SK-N-SH treated with all-trans-retinoic acid at 6 μM for 48 hours (cell line): ENCODE measurements at regions not wholly inside any gene's neighbourhood (a gene's known extent, or its start where the extent isn't known, plus 50 kb on each side); places are given as distances from the start of the nearest gene placed in this dataset.

Experiments
- ATAC-seq: fragments of 200-7000 bp; cut with Tn5 transposase; 3 replicates; pipeline ENCODE4 v1.9.1; 2020; ENCODE audit warnings: mild to moderate bottlenecking, moderate library complexity
- ARNTL ChIP-seq: fragments of 450-650 bp; formaldehyde crosslinking; IDR thresholded peaks from 2 replicates; pipeline ENCODE4 v1.5.0; 2020; ENCODE audit warnings: low read depth, mild to moderate bottlenecking, moderate library complexity, borderline replicate concordance
- BACH2 ChIP-seq: fragments of 250-450 bp; sonication (Bioruptor Pico); IDR thresholded peaks from 2 replicates; pipeline ENCODE4 v1.9.0; 2021; ENCODE audit warnings: mild to moderate bottlenecking, borderline replicate concordance
- CSDC2 ChIP-seq: fragments of 250-450 bp; sonication (Bioruptor Pico); IDR thresholded peaks from 2 replicates; pipeline ENCODE4 v1.5.0; 2020; ENCODE audit warnings: mild to moderate bottlenecking, moderate library complexity
- CSRNP3 ChIP-seq: fragments of 250-450 bp; sonication (Bioruptor Pico); IDR thresholded peaks from 2 replicates; pipeline ENCODE4 v1.5.1; 2021; ENCODE audit warnings: mild to moderate bottlenecking, moderate library complexity
- ESRRG ChIP-seq: fragments of 250-450 bp; sonication (Bioruptor Pico); IDR thresholded peaks from 2 replicates; pipeline ENCODE4 v1.6.1; 2021; ENCODE audit warnings: mild to moderate bottlenecking
- GLIS3 ChIP-seq: fragments of 250-450 bp; sonication (Bioruptor Pico); IDR thresholded peaks from 2 replicates; pipeline ENCODE4 v1.5.0; 2020; ENCODE audit warnings: mild to moderate bottlenecking, moderate library complexity
- ISL1 ChIP-seq: fragments of 250-450 bp; sonication (Bioruptor Pico); IDR thresholded peaks from 2 replicates; pipeline ENCODE4 v2.1.2; 2022; ENCODE audit warnings: mild to moderate bottlenecking, moderate library complexity
- OSR1 ChIP-seq: fragments of 250-450 bp; sonication (Bioruptor Pico); IDR thresholded peaks from 2 replicates; pipeline ENCODE4 v1.8.0; 2022; ENCODE audit warnings: moderate library complexity, mild to moderate bottlenecking, inconsistent platforms
- PATZ1 ChIP-seq: fragments of 250-450 bp; sonication (Bioruptor Pico); IDR thresholded peaks from 2 replicates; pipeline ENCODE4 v1.8.0; 2020; ENCODE audit warnings: mild to moderate bottlenecking, moderate library complexity, borderline replicate concordance
- POU6F1 ChIP-seq: fragments of 250-450 bp; sonication (Bioruptor Pico); IDR thresholded peaks from 2 replicates; pipeline ENCODE4 v1.8.0; 2021; ENCODE audit warnings: low read depth, mild to moderate bottlenecking, moderate library complexity, borderline replicate concordance
- PPARA ChIP-seq: fragments of 250-450 bp; sonication (Bioruptor Pico); IDR thresholded peaks from 2 replicates; pipeline ENCODE4 v1.5.0; 2020; ENCODE audit warnings: mild to moderate bottlenecking, borderline replicate concordance
- RARB ChIP-seq: fragments of 250-450 bp; sonication (Bioruptor Pico); IDR thresholded peaks from 2 replicates; pipeline ENCODE4 v1.8.0; 2021; ENCODE audit warnings: mild to moderate bottlenecking, moderate library complexity
- SNAI2 ChIP-seq: fragments of 250-450 bp; sonication (Bioruptor Pico); IDR thresholded peaks from 2 replicates; pipeline ENCODE4 v1.5.0; 2020; ENCODE audit warnings: mild to moderate bottlenecking, moderate library complexity
- TCF4 ChIP-seq: fragments of 250-450 bp; sonication (Bioruptor Pico); IDR thresholded peaks from 2 replicates; pipeline ENCODE4 v1.8.0; 2021; ENCODE audit warnings: mild to moderate bottlenecking, moderate library complexity, borderline replicate concordance
- TOX ChIP-seq: fragments of 250-450 bp; sonication (Bioruptor Pico); IDR thresholded peaks from 2 replicates; pipeline ENCODE4 v1.8.0; 2021; ENCODE audit warnings: mild to moderate bottlenecking, moderate library complexity, borderline replicate concordance
- ZC3H10 ChIP-seq: fragments of 250-450 bp; sonication (Bioruptor Pico); IDR thresholded peaks from 2 replicates; pipeline ENCODE4 v1.5.1; 2021; ENCODE audit warnings: mild to moderate bottlenecking, moderate library complexity
- ZFP3 ChIP-seq: fragments of 250-450 bp; sonication (Bioruptor Pico); IDR thresholded peaks from 2 replicates; pipeline ENCODE4 v1.5.0; 2020; ENCODE audit warnings: mild to moderate bottlenecking, moderate library complexity
- ZFP30 ChIP-seq: fragments of 450-650 bp; formaldehyde crosslinking; IDR thresholded peaks from 2 replicates; pipeline ENCODE4 v1.5.0; 2022; ENCODE audit warnings: mild to moderate bottlenecking, moderate library complexity
- ZNF70 ChIP-seq: fragments of 450-650 bp; formaldehyde crosslinking; IDR thresholded peaks from 2 replicates; pipeline ENCODE4 v1.5.0; 2020; ENCODE audit warnings: mild to moderate bottlenecking, moderate library complexity
- ZNF8 ChIP-seq: fragments of 450-650 bp; formaldehyde crosslinking; IDR thresholded peaks from 2 replicates; pipeline ENCODE4 v1.5.0; 2020; ENCODE audit warnings: mild to moderate bottlenecking, moderate library complexity
- TF ChIP-seq, protein P1 (sequence below): fragments of 250-450 bp; sonication (Bioruptor Pico); IDR thresholded peaks from 2 replicates; pipeline ENCODE4 v1.5.1; 2020; ENCODE audit warnings: low read depth, mild to moderate bottlenecking, moderate library complexity
- TF ChIP-seq, protein P2 (sequence below): fragments of 250-450 bp; sonication (Bioruptor Pico); IDR thresholded peaks from 2 replicates; pipeline ENCODE4 v1.5.0; 2020; ENCODE audit warnings: mild to moderate bottlenecking, moderate library complexity

DNA sequence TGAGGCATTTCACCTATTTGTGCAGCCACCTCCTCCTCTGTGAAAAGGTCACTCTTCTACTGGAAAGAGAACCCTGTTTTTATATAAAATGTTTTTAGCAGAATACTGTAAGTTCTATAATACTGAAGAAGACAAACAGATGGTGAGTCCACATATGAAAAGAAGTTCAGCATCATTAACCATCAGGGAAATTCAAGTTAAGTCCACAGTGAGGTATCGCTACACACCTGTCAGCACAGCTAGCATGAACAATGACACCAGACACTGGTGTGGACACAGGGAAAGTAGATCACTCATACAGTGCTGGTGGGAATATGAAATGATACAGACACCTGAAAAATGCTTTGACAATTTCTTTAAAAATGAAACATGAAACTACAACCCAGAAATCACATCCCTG lies 133.0 kb downstream of the MAD2L1 start:
- no peak for TF ChIP-seq GLIS3 (CRISPR knock-in tag)
- TF ChIP-seq, all 23 proteins: peak for 0
- ATAC-seq: no peak

GRCh38 chr4:119932277-119932676 lies 134.4 kb downstream of the MAD2L1 start:
- no peak for TF ChIP-seq TCF4 (CRISPR knock-in tag)
- TF ChIP-seq ISL1 (CRISPR knock-in tag): no peak
- TF ChIP-seq ARNTL (CRISPR knock-in tag): no peak
- no peak for TF ChIP-seq ESRRG (CRISPR knock-in tag)
- TF ChIP-seq, protein P1, sequence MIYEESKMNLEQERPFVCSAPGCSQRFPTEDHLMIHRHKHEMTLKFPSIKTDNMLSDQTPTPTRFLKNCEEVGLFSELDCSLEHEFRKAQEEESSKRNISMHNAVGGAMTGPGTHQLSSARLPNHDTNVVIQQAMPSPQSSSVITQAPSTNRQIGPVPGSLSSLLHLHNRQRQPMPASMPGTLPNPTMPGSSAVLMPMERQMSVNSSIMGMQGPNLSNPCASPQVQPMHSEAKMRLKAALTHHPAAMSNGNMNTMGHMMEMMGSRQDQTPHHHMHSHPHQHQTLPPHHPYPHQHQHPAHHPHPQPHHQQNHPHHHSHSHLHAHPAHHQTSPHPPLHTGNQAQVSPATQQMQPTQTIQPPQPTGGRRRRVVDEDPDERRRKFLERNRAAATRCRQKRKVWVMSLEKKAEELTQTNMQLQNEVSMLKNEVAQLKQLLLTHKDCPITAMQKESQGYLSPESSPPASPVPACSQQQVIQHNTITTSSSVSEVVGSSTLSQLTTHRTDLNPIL: no peak
- no peak for TF ChIP-seq SNAI2 (CRISPR knock-in tag)
- TF ChIP-seq OSR1 (CRISPR knock-in tag): no peak
- no peak for TF ChIP-seq POU6F1 (CRISPR knock-in tag)
- TF ChIP-seq ZFP30: no peak
- TF ChIP-seq TOX: no peak
- no peak for TF ChIP-seq CSDC2 (CRISPR knock-in tag)
- ATAC-seq: no peak

DNA sequence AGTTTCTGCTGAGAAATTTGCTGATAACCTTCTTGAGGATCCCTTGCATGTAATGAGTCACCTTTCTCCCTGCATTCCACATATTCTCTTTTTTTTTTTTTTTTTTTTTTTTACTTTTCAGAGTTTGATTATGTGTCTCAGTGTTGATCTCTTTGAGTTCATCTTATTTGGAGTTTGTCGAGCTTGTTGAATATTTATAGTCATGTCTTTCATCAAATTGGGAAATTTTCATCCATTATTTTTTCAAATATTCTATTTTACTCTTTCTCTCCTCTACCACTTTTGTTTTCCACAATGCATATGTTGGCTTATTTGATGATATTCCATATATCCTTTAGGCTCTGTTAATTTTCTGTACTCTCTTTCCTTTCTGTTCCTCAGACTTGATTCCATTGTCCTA lies 136.1 kb downstream of the MAD2L1 start:
- TF ChIP-seq, protein P2, sequence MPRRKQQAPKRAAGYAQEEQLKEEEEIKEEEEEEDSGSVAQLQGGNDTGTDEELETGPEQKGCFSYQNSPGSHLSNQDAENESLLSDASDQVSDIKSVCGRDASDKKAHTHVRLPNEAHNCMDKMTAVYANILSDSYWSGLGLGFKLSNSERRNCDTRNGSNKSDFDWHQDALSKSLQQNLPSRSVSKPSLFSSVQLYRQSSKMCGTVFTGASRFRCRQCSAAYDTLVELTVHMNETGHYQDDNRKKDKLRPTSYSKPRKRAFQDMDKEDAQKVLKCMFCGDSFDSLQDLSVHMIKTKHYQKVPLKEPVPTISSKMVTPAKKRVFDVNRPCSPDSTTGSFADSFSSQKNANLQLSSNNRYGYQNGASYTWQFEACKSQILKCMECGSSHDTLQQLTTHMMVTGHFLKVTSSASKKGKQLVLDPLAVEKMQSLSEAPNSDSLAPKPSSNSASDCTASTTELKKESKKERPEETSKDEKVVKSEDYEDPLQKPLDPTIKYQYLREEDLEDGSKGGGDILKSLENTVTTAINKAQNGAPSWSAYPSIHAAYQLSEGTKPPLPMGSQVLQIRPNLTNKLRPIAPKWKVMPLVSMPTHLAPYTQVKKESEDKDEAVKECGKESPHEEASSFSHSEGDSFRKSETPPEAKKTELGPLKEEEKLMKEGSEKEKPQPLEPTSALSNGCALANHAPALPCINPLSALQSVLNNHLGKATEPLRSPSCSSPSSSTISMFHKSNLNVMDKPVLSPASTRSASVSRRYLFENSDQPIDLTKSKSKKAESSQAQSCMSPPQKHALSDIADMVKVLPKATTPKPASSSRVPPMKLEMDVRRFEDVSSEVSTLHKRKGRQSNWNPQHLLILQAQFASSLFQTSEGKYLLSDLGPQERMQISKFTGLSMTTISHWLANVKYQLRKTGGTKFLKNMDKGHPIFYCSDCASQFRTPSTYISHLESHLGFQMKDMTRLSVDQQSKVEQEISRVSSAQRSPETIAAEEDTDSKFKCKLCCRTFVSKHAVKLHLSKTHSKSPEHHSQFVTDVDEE (CRISPR knock-in tag): no peak
- TF ChIP-seq CSRNP3 (CRISPR knock-in tag) (no peak), PATZ1 (CRISPR knock-in tag) (no peak), OSR1 (CRISPR knock-in tag) (no peak), ZC3H10 (CRISPR knock-in tag) (no peak)
- ATAC-seq: no peak

DNA sequence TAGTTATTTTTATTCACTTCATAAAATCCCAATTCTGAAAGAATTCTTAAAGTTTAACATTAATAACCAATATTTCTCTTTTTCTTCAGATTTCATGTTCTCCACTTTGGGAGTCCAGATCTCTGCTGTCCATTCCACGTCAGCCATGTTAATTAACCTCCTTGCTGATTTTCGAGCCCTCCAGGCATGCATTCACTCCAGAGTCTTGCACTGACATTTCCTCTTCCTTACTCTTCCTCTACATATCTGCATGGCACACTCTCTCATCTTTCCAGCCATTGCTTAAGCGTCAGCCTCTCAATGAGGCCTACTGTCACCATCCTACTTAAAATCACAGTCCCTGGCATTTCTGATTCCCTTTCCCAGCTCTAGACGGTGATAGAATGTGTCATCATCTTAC lies 144.8 kb downstream of the MAD2L1 start:
- ATAC-seq: no peak
- no peak for TF ChIP-seq ZNF70 (CRISPR knock-in tag)
- TF ChIP-seq TOX: no peak
- TF ChIP-seq ZNF8 (CRISPR knock-in tag): no peak
- TF ChIP-seq OSR1 (CRISPR knock-in tag): no peak
- no peak for TF ChIP-seq GLIS3 (CRISPR knock-in tag)
- no peak for TF ChIP-seq ZC3H10 (CRISPR knock-in tag)
- TF ChIP-seq PPARA (CRISPR knock-in tag): no peak
- TF ChIP-seq BACH2 (CRISPR knock-in tag): no peak
- TF ChIP-seq ZFP3 (CRISPR knock-in tag): no peak
- TF ChIP-seq SNAI2 (CRISPR knock-in tag): no peak
- TF ChIP-seq, protein P1: no peak
- no peak for TF ChIP-seq ZFP30
- TF ChIP-seq CSDC2 (CRISPR knock-in tag): no peak
- TF ChIP-seq ARNTL (CRISPR knock-in tag): no peak
- TF ChIP-seq ESRRG (CRISPR knock-in tag): no peak
- no peak for TF ChIP-seq PATZ1 (CRISPR knock-in tag)
- TF ChIP-seq RARB (CRISPR knock-in tag): no peak
